ENCODE measurements at regions not wholly inside any gene's neighbourhood (a gene's known extent, or its start where the extent isn't known, plus 50 kb on each side); places are given as distances from the start of the nearest gene placed in this dataset.

- Histone ChIP-seq H3K4me1 (ENCODE audit: control insufficient read depth, insufficient read depth, low read length) (peaks cover 61% of the 10 kb centered on the region), H3K27ac (ENCODE audit: low read length) (no peak overlapping the region), H3K27me3 (ENCODE audit: control insufficient read depth, insufficient read depth, low read length) (no peaks in the 10 kb centered on the region), H3K36me3 (ENCODE audit: control insufficient read depth, insufficient read depth, low read length) (no peaks in the 10 kb centered on the region), H3K4me3 (ENCODE audit: low read length) (no peak overlapping the region), H3K9me3 (replicated peaks; ENCODE audit: control insufficient read depth, low read depth, low read length) (no peaks in the 10 kb centered on the region)
- WGBS (ENCODE audit: insufficient coverage), result 31% methylated on average over 8 of the region's 8 CpGs
- DNase-seq, result no peak
Measured at GRCh38 chr17:77366558-77367245, 225.9 kb downstream of the SEC14L1 start.

DNA sequence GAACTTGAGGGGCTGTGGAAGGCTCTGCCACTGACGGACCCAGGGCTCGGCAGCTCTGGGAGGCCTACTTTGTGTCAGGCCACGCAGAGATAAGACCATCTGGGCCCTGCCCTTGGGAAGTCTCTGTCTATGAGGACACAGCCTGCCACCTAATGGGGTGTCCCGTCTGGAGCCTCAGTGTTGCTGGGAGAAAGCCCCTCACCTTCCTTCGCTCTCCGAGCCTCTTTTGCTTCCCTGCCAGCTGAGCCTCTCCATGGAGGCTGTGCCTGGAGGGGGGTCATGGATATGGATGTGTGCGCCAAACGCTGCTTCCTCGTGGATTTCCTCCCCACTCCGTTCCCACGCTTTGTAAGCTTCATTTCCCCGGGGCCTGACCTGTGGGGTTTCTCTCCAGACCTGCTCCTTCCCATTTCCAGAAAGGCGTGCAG lies 228.8 kb downstream of the SEC14L1 start:
- Histone ChIP-seq H3K36me3 (ENCODE audit: control insufficient read depth, insufficient read depth, low read length) (no peaks in the 10 kb centered on the region), H3K4me3 (ENCODE audit: low read length) (no peak overlapping the region), H3K4me1 (ENCODE audit: control insufficient read depth, insufficient read depth, low read length) (peaks cover 58% of the 10 kb centered on the region), H3K27ac (ENCODE audit: low read length) (no peak overlapping the region), H3K27me3 (ENCODE audit: control insufficient read depth, insufficient read depth, low read length) (no peaks in the 10 kb centered on the region), H3K9me3 (replicated peaks; ENCODE audit: control insufficient read depth, low read depth, low read length) (no peaks in the 10 kb centered on the region)
- 81% methylated on average over 3 of the region's 13 CpGs for WGBS (ENCODE audit: insufficient coverage)
- no peak for DNase-seq

- Histone ChIP-seq H3K4me1 (ENCODE audit: control insufficient read depth, insufficient read depth, low read length) (peaks cover 63% of the 10 kb centered on the region), H3K27ac (ENCODE audit: low read length) (no peak overlapping the region)
- 68% methylated on average over 2 of the region's 5 CpGs for WGBS (ENCODE audit: insufficient coverage)
Measured at GRCh38 chr17:77370586-77370985, 229.8 kb downstream of the SEC14L1 start.

GRCh38 chr17:77371117-77371887 lies 230.5 kb downstream of the SEC14L1 start:
- 59% methylated on average over 20 of the region's 20 CpGs for WGBS (ENCODE audit: insufficient coverage)
- H3K9me3 ChIP-seq (replicated peaks; ENCODE audit: control insufficient read depth, low read depth, low read length), result no peaks in the 10 kb centered on the region
- peaks cover 63% of the 10 kb centered on the region for H3K4me1 ChIP-seq (ENCODE audit: control insufficient read depth, insufficient read depth, low read length)
- DNase-seq, result no peak
- no peaks in the 10 kb centered on the region for H3K27me3 ChIP-seq (ENCODE audit: control insufficient read depth, insufficient read depth, low read length)
- no peak overlapping the region for H3K4me3 ChIP-seq (ENCODE audit: low read length)
- no peaks in the 10 kb centered on the region for H3K36me3 ChIP-seq (ENCODE audit: control insufficient read depth, insufficient read depth, low read length)
- H3K27ac ChIP-seq (ENCODE audit: low read length), result peak overlapping the region; percentile 51

More at GRCh38 chr17:77370586-77370985, 229.8 kb downstream of the SEC14L1 start:
- H3K36me3 ChIP-seq (ENCODE audit: control insufficient read depth, insufficient read depth, low read length), result no peaks in the 10 kb centered on the region
- no peaks in the 10 kb centered on the region for H3K27me3 ChIP-seq (ENCODE audit: control insufficient read depth, insufficient read depth, low read length)
- no peak overlapping the region for H3K4me3 ChIP-seq (ENCODE audit: low read length)
- no peak for DNase-seq
- no peaks in the 10 kb centered on the region for H3K9me3 ChIP-seq (replicated peaks; ENCODE audit: control insufficient read depth, low read depth, low read length)

DNA sequence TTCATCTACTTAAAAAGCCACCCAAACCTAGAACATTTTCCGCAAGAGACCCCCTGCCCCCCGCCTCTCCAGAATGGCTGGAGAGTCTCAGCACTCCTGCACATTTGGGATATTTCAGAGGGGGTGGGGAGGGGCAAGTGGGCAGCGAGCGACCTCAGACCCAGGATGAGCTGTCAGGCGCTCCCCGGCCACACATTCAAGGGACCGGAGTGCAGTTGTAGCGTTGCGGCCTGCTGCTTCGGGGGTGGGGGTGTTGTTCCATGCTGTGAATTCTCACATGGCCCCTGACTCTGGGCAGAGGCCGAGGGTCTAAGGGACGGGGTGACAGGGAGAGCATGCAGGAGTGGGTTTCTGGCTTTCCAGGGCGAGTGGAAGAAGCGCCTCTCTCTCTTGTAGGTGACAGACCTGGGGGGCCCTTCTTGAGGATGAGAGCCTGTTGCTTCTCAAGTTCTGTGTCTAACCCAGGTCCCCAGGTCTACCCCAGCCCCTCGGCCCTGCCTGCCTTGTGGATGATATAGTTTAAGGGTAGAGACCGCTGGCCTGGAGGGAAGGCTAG lies 231.2 kb downstream of the SEC14L1 start:
- 30% methylated on average over 12 of the region's 16 CpGs for WGBS (ENCODE audit: insufficient coverage)

DNA sequence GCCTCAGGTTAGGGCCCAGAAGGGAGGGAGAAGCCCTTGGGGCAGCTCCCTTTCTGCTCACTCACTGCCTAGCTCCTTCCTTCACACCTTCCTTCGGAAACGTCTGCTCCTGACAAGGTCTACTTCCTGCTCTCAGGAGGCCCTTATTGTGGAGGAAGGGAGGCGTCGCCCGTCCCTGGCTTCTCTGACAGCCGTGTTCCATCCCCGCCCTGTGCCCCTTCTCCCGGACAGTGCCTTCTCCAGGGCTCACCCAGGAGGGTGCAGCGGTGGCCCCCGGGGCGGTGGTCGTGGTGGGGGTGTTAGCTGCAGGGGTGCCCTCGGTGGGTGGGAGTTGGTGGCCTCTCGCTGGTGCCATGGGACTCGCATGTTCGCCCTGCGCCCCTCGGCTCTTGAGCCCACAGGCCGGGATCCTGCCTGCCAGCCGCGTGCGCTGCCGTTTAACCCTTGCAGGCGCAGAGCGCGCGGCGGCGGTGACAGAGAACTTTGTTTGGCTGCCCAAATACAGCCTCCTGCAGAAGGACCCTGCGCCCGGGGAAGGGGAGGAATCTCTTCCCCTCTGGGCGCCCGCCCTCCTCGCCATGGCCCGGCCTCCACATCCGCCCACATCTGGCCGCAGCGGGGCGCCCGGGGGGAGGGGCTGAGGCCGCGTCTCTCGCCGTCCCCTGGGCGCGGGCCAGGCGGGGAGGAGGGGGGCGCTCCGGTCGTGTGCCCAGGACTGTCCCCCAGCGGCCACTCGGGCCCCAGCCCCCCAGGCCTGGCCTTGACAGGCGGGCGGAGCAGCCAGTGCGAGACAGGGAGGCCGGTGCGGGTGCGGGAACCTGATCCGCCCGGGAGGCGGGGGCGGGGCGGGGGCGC lies 231.9 kb downstream of the SEC14L1 start:
- Histone ChIP-seq H3K4me3 (ENCODE audit: low read length) (peak overlapping the region; percentile 56), H3K4me1 (ENCODE audit: control insufficient read depth, insufficient read depth, low read length) (peaks cover 68% of the 10 kb centered on the region), H3K9me3 (replicated peaks; ENCODE audit: control insufficient read depth, low read depth, low read length) (no peaks in the 10 kb centered on the region), H3K27me3 (ENCODE audit: control insufficient read depth, insufficient read depth, low read length) (no peaks in the 10 kb centered on the region), H3K27ac (ENCODE audit: low read length) (peak overlapping the region; percentile 78), H3K36me3 (ENCODE audit: control insufficient read depth, insufficient read depth, low read length) (no peaks in the 10 kb centered on the region)
- peak; percentile 96 for DNase-seq
- WGBS (ENCODE audit: insufficient coverage), result under 1% methylated on average over 36 of the region's 64 CpGs

More for the DNA sequence above, 231.2 kb downstream of the SEC14L1 start:
- peak; percentile 36 for DNase-seq
- no peaks in the 10 kb centered on the region for H3K27me3 ChIP-seq (ENCODE audit: control insufficient read depth, insufficient read depth, low read length)
- H3K4me1 ChIP-seq (ENCODE audit: control insufficient read depth, insufficient read depth, low read length), result peaks cover 63% of the 10 kb centered on the region
- H3K4me3 ChIP-seq (ENCODE audit: low read length), result peak overlapping the region; percentile 56
- peak overlapping the region; percentile 78 for H3K27ac ChIP-seq (ENCODE audit: low read length)
- H3K9me3 ChIP-seq (replicated peaks; ENCODE audit: control insufficient read depth, low read depth, low read length), result no peaks in the 10 kb centered on the region
- no peaks in the 10 kb centered on the region for H3K36me3 ChIP-seq (ENCODE audit: control insufficient read depth, insufficient read depth, low read length)

DNA sequence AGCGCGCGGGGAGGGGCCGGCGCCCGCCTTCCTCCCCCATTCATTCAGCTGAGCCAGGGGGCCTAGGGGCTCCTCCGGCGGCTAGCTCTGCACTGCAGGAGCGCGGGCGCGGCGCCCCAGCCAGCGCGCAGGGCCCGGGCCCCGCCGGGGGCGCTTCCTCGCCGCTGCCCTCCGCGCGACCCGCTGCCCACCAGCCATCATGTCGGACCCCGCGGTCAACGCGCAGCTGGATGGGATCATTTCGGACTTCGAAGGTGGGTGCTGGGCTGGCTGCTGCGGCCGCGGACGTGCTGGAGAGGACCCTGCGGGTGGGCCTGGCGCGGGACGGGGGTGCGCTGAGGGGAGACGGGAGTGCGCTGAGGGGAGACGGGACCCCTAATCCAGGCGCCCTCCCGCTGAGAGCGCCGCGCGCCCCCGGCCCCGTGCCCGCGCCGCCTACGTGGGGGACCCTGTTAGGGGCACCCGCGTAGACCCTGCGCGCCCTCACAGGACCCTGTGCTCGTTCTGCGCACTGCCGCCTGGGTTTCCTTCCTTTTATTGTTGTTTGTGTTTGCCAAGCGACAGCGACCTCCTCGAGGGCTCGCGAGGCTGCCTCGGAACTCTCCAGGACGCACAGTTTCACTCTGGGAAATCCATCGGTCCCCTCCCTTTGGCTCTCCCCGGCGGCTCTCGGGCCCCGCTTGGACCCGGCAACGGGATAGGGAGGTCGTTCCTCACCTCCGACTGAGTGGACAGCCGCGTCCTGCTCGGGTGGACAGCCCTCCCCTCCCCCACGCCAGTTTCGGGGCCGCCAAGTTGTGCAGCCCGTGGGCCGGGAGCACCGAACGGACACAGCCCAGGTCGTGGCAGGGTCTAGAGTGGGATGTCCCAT lies 232.8 kb downstream of the SEC14L1 start:
- H3K4me3 ChIP-seq (ENCODE audit: low read length), result peak overlapping the region; percentile 56
- H3K27ac ChIP-seq (ENCODE audit: low read length), result peak overlapping the region; percentile 96
- no peaks in the 10 kb centered on the region for H3K9me3 ChIP-seq (replicated peaks; ENCODE audit: control insufficient read depth, low read depth, low read length)
- no peaks in the 10 kb centered on the region for H3K27me3 ChIP-seq (ENCODE audit: control insufficient read depth, insufficient read depth, low read length)
- H3K36me3 ChIP-seq (ENCODE audit: control insufficient read depth, insufficient read depth, low read length), result peaks cover 5% of the 10 kb centered on the region
- H3K4me1 ChIP-seq (ENCODE audit: control insufficient read depth, insufficient read depth, low read length), result peaks cover 76% of the 10 kb centered on the region
- WGBS (ENCODE audit: insufficient coverage), result 0% methylated on average over 67 of the region's 90 CpGs
- DNase-seq, result peak; percentile 75

- Histone ChIP-seq H3K4me1 (ENCODE audit: control insufficient read depth, insufficient read depth, low read length) (peaks cover 83% of the 10 kb centered on the region), H3K27me3 (ENCODE audit: control insufficient read depth, insufficient read depth, low read length) (no peaks in the 10 kb centered on the region), H3K27ac (ENCODE audit: low read length) (peak overlapping the region; percentile 96), H3K4me3 (ENCODE audit: low read length) (peak overlapping the region; percentile 56), H3K36me3 (ENCODE audit: control insufficient read depth, insufficient read depth, low read length) (peaks cover 7% of the 10 kb centered on the region), H3K9me3 (replicated peaks; ENCODE audit: control insufficient read depth, low read depth, low read length) (no peaks in the 10 kb centered on the region)
- peak; percentile 93 for DNase-seq
- WGBS (ENCODE audit: insufficient coverage), result under 1% methylated on average over 33 of the region's 34 CpGs
Measured at GRCh38 chr17:77374170-77374936, 233.6 kb downstream of the SEC14L1 start.

Data from muscle of leg (tissue), 3 donors.